ENCODE measurements at regions not wholly inside any gene's neighbourhood (a gene's known extent, or its start where the extent isn't known, plus 50 kb on each side); places are given as distances from the start of the nearest gene placed in this dataset.

DNA sequence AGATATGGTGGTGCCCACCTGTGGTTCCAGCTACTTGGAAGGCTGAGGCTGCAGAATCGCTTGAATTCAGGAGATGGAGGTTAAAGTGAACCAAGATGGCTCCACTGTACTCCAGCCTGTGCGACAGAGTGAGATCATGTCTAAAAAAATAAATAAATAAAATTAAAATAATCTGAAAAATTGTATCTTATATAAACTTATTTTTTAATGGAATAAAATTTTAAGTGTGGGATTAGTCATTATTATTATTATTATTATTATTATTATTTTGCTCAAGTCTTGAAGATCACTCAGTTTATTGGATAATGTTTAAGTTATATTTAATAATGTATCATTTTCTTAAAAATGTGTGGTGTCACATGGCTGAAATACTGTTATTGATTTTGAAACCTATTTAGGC is 688.0 kb upstream of the COX7C start:
- TF ChIP-seq CBFB (CRISPR knock-in tag; IDR thresholded peaks at IDR 0.05) (no peak), HNF4G (IDR thresholded peaks at IDR 0.05; ENCODE audit: borderline replicate concordance, low read depth, low read length) (no peak), HNF4G (CRISPR knock-in tag; IDR thresholded peaks at IDR 0.05; ENCODE audit: borderline replicate concordance, low read depth) (no peak), MTA3 (CRISPR knock-in tag; IDR thresholded peaks at IDR 0.05) (no peak), BHLHE40 (IDR thresholded peaks at IDR 0.05; ENCODE audit: low read length) (no peak), NR2C2 (CRISPR knock-in tag; IDR thresholded peaks at IDR 0.05; ENCODE audit: borderline replicate concordance) (no peak), THRA (CRISPR knock-in tag; IDR thresholded peaks at IDR 0.05; ENCODE audit: borderline replicate concordance) (no peak), REST (IDR thresholded peaks at IDR 0.05; ENCODE audit: borderline replicate concordance in 1 of 2, low read depth in 1 of 2, low read length in 2 of 2) (no peak), ZNF101 (CRISPR knock-in tag; IDR thresholded peaks at IDR 0.05; ENCODE audit: borderline replicate concordance, low read depth) (no peak), FIP1L1 (IDR thresholded peaks at IDR 0.05; ENCODE audit: borderline replicate concordance, insufficient read depth, low read depth, low read length) (no peak), POLR2A (IDR thresholded peaks at IDR 0.05; ENCODE audit: insufficient read depth in 1 of 2, low read depth in 2 of 2, low read length in 2 of 2) (no peak), POLR2AphosphoS5 (IDR thresholded peaks at IDR 0.05; ENCODE audit: low read depth, low read length) (no peak)
- TF ChIP-seq, protein P1, sequence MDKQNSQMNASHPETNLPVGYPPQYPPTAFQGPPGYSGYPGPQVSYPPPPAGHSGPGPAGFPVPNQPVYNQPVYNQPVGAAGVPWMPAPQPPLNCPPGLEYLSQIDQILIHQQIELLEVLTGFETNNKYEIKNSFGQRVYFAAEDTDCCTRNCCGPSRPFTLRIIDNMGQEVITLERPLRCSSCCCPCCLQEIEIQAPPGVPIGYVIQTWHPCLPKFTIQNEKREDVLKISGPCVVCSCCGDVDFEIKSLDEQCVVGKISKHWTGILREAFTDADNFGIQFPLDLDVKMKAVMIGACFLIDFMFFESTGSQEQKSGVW (CRISPR knock-in tag; IDR thresholded peaks at IDR 0.05; ENCODE audit: borderline replicate concordance): no peak

All from HepG2 (cell line).